LoVo (cell line): ENCODE measurements at regions not wholly inside any gene's neighbourhood (a gene's known extent, or its start where the extent isn't known, plus 50 kb on each side); places are given as distances from the start of the nearest gene placed in this dataset.

Experiments used
- DNase-seq: peaks from one replicate; pipeline ENCODE4 v3.0.0-alpha.2; 2016; ENCODE audit warnings: low spot score

DNA sequence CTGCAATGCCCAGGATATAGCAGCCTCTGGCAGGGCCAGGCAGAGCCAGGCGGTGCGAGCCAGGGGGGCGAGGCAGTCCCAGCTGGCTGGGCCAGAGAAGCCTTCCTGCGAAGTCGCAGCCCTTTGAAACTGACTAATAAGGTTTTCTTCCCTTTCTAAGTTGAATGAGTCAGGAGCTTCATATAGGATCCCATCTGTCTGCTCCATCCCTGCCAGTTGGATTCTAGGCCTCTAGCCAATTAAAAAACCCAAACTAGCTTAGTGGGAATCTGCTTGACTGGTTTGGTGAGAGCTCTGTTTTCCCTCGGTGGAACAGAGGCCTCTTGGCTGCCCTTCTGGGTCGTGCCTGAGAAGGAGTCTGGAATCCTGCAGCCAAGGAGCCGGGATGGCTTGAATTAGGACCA is 70.1 kb upstream of the RAPGEF1 start:
- no peak for DNase-seq

DNA sequence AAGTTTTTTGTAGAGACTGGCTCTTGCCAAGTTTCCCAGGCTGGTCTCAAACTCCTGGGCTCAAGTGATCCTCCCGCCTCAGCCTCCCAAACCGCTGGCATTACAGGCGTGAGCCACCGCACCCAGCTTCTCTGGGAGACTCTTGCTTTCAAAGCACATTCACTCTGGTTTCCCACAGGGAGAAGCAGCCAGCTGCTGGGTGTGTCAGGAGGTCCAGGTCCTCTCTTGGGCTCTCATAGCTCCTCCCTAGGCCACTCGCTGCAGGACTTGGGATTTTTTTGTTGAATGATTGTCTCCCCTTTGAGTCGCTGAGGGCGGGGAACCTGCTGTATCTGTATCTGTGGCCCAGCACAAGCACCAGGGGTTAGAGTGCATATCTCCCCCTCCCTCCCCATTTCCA is 68.4 kb upstream of the RAPGEF1 start:
- no peak for DNase-seq

DNA sequence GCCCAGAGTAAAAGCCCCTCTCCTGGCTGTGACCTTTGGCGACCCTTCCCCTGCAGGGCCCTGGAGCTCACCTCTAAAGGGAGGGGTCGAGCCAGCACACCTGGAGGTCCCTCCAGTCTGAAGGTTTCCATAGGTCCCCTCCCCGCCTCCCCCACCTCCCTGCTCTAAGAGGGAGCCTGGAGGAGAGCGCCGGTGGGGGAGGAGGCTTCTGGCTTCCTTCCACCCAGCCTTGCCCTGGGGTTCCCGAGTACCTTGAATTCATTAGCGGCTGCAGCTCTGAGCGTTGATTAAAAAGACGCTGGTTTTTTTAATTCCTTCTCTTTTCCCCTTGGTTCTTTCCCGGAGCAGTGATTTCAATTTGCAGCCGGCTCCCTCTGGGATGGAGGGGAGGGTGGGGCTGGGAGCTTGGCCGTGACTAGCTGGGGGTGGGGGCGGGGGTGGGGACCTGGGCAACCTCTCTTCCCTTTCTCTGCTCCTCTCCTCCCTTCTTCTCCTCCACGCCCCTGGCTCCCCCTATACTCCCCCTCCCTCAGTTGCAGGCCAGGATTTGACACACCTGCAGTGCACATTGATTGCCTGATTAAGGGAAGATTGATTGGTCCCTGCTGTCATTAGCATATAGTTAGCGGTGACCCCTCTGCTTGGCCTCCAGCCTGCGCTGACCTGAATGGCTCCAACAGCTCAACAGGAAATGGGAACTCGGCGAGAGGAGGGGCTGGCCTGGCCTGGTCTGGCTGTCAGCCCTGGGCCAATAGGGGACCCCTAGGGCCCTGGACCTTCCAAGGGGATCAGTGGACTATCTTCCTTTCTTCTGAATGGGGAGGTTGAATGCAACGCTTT is 67.5 kb upstream of the RAPGEF1 start:
- no peak for DNase-seq

DNA sequence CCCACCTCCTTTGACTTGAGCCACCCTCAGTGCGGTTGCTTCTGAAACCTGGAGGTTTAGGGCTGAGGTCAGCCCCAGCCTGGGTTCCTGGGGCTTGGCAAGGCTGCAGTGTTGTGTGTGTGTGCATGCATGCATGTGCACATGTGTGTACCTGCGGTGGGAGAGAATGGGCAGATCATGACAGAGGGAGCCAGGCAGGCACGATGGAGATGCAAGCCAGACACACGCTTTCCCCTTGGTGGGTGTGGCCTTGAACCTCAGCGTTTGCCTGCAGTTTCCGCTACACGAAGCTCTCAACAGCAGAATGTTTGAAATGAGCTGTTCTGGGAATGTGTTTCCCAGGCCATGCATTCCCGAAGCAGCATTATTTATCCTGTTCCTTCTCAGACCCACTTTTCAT is 65.9 kb upstream of the RAPGEF1 start:
- no peak for DNase-seq

DNA sequence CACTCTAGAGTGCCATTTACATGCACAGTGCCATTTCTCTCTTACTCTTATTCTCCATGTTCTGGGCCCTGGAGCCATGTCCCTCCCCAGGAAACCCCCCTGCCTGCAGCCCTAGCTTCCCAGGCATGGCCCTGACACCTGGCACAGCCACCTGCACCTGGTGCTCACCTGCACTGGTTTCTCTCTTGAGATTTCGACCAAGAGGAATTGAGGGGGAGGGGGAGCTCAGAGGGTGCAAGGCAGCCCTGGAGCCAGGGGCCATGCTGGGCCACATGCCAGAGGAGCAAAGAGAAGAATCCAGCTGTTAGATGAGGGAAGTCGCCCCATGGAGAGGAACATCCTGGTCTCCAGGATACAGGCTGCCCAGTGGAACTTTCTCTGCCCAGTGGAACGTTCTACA is 65.0 kb upstream of the RAPGEF1 start:
- no peak for DNase-seq

DNA sequence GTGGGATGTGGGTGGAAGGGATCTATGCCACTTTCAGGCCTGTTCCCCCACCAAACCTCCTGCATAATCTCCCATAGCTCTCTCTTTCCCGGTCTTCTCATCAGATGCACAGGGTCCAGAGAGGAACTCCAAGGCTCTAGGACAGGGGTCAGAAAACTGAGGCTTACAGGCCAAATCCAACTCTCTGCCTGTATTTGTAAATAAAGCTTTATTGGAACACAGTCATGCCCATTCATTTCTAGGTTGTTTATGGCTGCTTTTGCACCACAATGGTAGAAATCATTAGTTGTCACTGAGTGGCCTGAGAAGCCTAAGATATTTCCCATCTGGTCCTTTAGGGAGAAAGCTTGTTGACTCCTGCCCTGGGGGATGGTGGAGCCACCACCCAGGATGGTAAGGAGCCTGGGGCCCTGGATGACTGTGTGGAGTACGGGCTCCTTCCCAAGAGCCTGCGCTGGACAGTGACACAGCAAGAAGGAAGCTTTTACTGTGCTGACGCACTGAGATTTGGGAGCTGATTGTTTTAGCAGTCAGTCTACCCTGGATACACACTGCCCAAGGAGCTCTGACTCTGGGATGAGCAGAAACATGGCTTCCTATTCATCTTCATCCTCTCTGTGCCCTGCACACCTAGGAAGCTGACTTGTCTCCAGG is 64.0 kb upstream of the RAPGEF1 start:
- no peak for DNase-seq

DNA sequence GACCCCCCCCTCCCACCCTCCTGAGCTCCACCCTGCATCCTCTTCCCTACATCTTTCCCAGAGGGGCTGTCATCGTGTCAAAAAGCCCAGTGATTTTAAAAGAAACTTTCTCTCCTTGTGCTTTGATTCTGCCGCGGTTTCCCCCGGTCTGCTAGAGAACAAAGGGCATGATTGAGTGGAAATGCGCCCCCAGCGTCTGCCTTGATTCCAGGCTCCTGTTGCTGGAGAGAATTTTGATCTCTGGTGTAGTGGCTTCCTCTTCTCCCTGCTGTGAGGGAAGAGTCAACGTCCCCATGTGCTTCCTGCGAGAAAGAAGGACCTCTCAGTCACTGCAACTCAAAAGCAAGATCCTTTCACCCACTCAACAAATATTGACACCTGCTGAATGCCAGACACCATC is 61.9 kb upstream of the RAPGEF1 start:
- no peak for DNase-seq

DNA sequence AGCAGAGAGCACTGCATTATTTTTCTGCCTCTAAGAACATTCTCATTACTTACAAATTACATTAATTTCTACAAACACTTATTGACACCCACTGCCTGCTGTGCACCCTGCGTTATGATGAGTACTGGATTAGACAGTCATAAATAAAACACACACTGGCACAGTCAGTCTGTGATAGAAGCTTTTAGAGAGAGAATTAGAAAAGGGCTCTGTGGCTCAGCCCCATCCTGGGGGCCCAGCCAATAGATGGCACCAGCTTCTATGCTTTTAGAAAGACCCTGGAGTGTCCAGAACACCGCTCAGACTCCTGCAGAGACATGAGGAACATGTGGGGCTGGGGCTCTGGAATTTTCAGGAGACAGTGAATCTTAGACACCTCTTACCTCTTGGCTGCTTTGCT is 61.0 kb upstream of the RAPGEF1 start:
- no peak for DNase-seq

DNA sequence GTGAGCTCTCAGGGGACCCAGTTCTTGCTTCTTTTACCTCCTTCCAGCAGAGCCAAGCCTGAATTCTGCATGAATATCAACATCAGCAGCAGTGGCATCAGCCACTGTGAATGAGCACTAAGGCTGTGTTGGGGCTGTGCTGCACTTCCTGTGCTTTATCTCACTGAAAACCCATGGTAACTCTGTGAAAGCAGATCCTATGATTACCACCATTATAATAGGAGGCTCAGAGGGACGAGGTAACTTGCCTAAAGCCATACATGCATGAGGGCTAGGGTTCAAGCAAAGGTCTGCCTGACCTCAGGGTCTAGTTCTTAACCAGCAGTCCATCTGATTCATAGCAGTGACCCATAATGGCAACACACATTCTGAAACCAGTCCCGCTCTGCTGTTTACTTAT is 60.5 kb upstream of the RAPGEF1 start:
- DNase-seq, result no peak

DNA sequence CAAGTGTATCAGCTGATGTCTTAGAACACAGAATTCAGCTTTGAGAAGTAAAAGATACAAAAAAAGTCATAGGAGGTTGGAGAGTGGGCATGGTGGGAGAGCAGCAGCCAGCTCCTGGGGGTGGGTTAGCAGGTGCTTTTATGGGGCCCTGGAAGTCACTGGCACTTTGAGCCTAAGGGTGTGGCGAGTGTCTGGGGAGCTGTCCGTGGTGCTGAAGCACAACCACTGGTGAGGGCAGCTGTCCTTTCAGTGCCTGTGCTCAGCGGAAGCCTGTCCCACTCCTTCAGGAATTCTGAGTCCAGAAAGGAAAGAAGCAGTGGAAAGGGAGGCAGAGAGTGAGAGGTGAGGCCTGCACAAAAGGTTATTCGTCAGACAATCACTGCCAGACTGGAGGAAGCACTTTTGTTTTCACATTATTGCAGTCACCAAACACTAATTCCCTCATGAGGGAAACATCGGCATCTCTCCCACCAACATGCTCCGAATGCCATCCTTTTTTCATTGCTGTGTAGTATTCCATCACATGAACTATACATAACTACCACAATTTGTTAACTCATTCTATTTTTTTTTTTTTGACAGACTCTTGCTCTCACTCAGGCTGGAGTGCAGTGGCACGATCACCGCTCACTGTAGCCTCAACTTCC is 59.4 kb upstream of the RAPGEF1 start:
- peak; percentile 51 for DNase-seq

DNA sequence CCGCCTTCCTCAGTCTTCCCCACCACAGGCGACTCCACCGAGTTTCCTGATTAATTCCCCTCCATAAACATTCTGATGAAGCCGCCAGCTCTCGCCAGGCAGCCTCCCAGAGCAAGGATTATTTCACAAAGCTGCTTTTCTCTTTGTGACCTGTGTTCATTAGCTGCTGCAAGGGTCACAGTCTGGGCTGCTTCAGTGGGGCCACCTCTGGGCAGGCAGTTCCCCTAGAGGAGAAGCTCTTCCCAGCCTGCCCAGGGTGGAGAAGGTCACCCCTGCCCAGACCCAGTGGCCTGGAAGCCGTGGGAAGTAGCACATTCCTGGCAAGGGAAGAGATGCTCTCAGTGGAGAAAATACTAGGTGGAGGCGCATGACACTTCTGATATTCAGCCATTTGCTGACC is 58.4 kb upstream of the RAPGEF1 start:
- no peak for DNase-seq

DNA sequence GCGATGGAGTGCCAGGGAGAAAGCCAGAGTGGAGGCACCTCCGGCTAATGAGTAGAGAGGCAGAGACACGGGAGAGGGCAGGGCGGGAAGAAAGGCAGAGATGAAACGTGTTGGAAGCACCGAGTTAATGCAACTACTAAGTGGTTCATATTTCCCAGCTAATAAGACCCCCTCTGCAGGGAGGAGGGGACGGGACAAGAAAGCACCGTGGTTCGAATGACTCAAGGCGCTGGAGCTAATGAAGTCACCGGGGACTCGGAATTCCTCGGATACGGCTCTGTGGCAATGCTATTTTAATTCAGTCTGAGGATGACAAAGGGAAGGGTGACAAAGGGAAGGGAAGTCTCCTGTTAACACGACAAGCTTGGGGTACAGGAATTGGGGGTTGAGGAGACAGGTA is 54.5 kb upstream of the RAPGEF1 start:
- no peak for DNase-seq

DNA sequence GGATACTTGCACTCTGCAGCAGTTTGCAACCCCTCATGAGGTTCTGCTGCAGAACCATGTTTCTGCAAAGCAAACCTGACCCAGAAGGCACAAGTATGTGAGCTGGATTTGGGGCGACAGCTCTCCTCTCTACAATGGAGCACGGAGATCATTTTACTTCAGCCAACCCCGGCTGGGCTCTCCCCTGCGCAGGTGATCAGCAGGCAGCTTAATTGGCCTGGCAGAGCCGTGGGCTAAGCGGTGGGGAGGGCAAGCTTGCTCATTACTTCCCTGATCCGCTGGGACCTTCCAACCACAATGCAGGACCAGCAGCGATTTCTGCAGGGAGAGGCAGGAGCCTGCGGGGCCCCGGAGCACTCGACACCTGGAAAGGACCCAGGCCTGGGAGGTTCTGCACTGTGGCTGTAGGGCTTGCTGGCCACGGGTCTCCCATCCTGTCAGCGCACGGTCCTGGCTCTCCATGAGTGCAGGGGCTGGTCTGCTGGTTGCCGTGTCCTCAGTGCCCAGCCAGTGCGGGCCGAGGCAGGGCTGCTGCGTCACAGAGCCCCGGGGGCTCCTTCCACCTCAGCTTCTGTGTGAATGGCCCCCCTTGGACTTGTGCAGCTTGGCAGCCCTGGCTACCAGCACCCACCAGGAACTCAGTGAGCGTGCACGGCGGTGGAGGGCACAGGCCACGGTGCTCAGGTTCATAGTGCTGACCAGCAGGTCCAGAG is 51.8 kb upstream of the RAPGEF1 start:
- DNase-seq, result no peak
